GM04504 (cell line): ENCODE measurements at regions not wholly inside any gene's neighbourhood (a gene's known extent, or its start where the extent isn't known, plus 50 kb on each side); places are given as distances from the start of the nearest gene placed in this dataset.

Experiments used
- DNase-seq: peaks from one replicate; pipeline ENCODE4 v3.0.0-alpha.2; 2012; ENCODE audit warnings: low read depth

DNA sequence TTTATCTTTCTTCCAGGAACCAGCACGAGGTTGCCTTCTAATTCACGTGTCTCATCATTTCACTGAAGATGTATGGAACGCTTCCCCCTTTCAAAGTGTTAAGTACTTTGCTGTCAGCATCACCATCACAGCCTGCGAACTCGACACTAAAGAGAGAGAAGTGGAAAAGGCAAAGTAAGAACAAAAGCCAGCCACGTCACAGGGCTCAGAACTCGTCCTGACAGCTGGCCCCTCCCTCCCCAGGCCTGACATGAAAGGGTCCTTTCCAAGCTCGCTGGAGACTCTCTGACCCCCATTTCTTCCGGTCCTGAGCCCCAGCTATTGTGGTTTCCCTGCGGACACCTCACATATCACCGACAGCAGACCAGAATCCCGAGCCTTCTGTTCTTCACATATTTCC is 177.8 kb upstream of the NTM start:
- DNase-seq: no peak

DNA sequence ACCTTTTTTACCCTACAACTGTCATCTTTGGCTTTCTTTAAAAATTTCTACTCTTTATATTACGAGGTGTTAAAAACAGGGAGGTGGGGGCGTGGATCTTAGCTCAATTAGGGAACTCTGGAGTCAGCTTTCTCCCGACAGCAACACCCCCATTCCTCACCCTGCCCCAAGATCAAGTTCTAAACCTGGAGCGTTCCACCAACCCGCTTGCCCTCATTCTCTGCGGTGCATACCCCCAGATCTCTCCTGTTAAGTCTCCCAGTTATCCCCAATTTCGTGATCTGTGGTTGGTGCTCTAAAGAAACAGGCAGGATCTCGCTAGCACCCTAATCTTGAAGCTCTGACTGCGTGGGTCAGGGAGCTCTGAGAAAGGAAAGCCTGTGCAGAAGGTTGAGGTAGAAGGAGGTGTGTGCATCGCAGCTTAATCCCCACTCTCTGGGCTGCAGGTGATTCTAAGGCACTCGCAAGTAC is 177.3 kb upstream of the NTM start:
- no peak for DNase-seq

DNA sequence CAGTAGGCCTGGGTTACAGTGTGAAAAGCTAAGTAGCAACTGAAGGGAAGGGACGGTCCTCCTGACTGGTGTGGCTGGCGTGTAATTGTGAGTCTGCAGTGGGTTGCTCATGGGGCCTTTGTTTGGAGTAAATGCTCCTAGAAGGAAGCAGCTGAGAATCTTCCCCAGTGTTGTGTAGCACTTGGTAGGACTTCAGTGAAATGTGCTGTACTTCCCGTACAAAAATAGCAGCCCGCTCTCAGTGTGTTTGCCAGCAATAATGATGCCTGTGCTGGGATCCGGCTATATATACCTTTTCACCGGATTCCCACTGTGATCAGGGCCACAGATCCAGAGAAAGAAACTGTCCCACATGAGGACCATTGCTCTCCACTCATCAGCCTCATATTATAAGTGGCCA is 175.7 kb upstream of the NTM start:
- no peak for DNase-seq

DNA sequence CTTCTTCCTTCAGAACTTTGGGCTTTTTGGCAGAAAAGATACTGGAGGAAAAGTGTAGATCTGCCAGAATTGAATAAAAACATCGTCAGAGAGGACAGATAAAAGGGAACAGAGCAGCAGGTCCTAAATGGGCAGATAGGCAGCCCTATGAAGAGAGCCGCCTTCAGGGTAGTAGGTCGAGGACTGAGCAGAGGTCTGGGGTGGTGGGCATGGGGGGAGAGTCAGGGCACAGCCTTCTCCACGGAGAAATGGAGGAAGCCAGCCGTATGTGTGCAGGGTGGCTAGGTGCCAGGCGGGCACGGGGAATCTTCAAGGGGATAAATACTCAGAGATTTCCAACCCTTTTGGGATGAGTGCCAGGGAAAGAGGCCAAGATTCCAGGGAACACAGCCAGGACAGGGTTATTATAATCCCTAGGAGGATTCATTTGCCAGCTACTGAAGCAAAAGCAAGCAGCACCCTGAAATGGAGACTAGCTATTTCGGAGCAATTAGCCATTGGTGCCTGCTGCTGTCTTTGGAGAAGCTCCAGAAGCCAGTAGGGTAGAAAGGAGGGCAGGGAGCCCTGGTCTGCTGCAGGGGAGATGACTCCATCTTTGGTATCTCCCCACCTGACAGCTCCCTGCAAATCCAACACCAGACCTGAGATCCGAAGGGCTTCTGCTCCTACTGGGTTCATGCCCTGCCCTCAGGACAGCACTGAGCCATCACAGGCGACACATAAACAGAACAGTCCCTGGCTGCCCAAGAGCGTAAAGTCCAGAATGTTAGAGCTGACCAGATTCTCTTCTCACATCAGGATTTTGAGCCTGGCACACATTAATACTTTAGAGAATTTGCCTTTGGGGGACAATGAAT is 174.5 kb upstream of the NTM start:
- no peak for DNase-seq

DNA sequence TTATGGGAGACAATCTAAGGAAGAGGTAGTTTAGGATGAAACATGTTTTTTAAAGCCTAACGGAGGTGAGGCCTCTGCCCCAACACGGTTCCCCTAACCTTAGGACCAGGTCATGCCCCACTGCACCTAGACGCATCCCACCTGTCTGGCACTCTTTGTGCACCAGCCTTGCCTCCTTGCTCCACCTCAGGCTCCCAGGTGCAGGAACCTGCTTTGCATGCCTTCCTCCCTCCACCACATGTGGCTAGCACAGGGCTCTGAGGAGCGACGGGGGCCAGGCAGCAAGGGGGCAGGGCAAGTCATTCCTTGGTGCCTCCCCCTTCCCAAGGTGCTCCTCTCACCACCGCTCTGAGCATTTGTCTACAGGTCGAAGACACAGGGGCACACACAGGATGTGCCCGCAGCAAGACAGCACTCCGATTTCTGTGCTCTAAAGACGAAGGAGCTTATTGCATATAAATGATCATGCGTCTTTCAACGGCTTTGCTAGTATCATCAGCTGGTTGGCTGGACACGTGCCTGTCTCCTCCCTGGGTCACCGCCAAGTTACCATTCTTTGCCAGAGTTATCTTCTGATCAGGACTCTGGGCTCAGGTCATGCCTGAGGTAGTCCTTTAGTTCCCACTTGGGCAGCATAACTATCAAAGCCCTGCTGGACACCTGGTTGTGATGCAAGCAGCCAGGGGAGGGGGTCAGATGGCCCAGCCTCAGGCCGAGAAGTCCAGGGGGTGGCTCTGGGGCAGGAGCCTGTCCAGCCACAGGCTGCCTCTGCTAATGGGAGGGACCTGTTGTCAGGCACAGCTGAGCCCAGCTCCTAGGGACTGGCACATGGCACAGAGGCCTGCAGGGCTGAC is 172.0 kb upstream of the NTM start:
- no peak for DNase-seq

DNA sequence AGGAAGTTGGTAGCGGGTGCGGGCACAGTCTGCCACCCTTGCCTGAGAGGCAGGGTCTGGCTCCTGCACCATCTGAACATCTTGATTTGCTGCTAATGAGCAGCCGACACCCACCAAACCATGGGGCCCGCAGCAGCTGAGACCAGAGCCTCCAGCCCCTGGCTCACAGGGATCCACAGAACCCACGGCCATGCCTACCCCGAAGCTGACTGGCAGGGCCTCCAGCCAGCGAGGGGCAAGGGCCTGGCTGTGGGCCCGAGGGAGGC is 171.5 kb upstream of the NTM start:
- DNase-seq: no peak

DNA sequence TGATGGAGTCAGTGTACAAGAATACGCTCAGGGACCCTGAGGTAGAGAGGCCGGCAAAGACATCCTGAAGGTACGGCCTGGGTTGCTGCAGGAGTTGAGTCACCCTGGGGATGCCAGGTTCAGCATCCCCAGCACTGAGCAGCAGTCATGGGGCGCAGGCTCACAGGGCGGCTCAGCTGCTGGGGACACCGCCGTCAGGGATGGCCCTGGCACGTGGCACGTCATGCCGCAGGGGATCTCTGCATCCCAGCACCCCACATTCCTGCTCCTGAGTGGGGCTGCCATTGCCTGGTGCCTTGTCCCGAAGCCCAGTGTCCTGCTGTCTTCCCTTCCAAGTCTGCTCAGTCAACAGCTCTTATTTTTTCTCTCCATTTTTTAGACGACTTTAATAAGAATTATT is 168.7 kb upstream of the NTM start:
- no peak for DNase-seq

DNA sequence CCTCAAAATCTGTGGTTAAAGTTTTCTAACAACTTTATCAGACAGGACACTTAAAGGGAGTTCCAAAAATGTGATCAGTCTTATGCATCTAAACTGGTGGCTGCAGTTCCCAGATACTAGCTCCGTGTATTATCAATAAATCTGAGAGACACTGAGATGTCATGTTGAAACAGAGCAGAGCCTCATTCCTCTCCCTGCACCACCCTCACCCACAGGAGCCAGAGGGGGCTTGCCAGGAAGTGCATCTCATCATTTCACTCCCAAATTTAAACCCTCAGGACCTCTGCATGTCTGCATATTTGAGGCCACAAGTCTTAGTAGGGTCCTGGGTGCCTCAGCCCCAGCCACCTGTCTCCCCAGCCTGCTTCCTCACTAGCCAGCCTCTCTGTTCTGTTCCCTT is 167.4 kb upstream of the NTM start:
- no peak for DNase-seq

DNA sequence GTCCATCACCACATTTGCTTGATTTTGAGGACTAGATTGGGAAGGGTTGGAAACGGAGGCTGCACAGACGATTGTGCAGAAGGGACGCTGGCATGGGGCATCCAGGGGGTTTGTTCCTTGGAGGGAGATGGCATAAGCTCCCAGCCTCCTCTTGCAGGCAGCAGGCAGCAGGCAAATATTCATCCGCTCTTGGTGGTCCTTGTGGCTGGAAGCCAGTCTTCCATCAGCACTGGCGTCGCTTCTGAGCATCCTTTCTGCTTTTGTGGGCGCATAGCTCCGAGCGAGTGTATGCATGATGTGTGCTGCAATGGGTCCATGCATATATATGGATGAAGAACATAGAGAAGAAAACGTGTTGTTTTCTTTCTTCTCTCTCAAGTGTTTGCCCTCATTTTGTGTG is 166.1 kb upstream of the NTM start:
- no peak for DNase-seq

DNA sequence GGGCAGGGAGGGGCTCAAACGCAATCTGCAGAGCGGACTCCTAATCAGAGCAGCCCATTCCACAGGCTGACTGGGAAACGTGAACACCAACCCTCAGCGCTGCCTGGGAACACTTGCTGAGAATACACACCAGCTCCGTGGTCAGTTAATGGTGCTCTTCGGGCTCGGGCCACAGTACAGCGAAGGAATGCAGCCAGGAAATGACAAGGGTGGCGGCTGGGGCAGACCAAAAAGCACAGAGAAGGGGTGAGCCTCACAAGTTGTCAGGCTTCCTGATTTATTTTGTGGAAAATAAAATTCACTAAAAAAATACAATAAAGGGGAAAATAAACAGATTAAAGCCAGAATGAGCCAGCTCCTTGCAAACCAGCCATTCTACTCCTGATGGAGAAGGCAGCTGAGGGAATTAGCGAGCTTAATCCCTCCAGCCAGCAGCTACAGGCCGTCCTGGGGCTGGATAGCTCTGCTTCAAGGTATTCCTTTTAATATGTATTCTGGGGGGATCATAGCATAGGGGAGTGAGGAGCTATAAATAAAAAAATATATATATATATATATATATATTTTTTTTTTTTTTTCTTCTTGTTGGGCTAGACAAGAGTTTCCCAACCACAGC is 165.5 kb upstream of the NTM start:
- DNase-seq: no peak

DNA sequence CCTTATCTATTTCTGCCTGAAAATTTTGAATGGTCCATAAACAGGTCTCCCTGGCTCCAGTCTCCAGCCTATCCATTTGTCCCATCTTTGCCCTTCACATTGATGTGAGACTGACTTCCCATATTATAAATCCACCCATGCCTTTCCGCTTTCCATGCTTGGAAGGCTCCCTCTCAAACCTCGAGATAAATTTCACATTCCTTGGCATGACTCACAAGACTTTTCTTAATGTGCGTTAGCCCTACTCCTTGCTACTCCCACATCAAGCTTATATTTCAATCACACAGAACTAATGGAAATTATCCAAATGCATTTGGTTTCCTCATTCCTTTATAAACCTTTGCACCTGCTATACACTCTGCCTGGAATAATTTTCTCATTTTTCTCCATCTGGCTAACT is 163.7 kb upstream of the NTM start:
- DNase-seq: no peak

DNA sequence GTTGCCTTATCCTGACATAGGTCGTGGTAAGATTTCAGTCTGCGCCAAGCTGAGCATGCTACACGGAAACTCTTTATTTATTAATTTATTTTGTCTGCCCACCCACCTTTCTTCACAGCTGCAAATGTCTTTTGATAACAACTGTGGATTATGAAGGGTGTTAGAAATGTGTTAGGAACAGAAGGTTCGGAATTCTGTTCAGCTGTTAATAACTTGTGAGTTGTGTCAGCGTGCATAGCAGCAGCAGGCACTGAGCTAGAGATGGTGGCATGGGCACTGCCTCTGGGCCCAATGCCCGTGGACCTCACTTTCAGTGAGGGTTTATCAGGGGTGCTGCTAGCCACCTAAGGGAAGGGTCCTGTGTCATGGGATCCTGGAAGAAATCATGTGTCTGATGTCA is 162.5 kb upstream of the NTM start:
- DNase-seq: no peak

DNA sequence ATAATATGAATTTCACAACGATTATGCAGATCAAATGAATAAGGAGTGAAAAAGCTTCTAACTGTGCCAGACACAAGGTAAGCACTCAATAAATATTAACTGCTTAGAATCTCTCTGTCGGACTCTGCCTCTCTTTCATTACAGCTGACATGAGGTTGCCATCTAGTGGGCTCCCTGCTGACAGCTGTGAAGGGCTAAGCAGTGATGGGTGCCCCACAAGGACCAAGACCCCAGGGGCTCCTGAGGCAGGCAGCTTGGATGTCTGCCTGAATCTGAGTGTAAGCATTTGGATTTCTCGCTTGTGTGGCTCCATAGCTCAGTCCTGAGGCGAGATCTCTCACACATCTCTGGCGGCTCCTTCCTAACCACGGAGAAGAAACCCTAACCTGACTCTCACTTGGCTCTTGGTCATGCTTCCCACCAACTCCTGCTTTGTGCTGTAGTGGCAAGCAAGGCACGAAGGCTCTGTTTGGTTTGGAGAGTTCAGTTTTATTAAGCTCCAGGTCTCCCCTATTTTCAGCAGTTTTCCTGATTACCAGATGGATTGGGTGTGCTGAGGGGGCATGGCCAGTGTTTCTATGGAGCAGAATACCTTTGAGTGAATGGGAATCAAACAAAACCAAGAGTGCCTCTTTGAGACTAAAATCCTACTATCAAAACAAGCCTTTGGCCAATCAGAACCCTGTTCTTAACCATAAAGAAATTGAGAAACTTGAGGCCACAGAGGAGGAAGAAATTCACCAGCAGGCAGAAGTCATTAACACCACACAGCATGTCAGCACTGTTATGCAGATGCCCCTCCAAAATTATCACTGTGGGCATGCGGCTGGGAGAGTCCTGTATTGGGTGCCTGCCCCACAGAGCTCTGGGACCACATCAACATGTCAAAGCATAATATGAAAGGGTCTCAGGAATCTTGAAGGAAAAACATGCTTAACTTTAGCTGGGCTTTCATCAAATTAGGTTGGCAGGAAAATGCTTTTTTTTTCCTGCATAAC is 152.8 kb upstream of the NTM start:
- DNase-seq: no peak

DNA sequence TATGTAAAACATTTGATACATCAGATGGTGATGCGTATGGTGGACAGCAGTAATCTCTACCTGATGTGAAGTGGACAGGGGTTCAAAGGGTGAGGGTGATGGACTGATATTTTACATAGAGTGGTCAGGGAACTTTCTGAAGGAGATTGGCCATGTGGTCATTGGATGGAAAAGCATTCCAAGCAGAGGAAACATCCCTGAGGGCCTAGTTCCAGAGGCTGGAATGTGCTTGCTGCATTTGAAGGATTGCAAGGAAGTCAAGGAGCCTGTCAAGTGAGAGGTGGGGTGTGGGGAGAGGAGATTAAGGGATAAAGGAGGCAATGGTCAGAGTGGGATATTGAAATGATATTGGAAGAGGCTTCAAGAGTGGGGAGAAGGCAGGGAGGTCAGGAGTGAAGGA is 151.9 kb upstream of the NTM start:
- no peak for DNase-seq

DNA sequence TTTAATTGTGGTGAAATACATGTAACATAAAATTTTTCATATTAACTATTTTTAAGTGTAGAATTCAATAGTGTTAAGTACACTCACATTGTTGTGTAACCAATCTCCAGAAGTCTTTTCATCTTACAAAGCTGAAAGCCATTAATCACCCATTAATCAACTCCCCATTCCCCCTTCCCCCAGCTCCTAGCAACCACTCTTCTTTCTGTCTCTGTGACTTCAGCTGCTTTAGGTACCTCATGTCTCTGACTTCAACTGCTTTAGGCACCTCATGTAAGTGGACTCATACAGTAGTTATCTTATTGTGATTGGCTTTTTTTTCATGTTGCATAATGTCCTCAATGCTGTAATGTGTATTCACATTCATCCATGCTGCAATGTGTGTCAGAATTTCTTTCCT is 150.8 kb upstream of the NTM start:
- no peak for DNase-seq

DNA sequence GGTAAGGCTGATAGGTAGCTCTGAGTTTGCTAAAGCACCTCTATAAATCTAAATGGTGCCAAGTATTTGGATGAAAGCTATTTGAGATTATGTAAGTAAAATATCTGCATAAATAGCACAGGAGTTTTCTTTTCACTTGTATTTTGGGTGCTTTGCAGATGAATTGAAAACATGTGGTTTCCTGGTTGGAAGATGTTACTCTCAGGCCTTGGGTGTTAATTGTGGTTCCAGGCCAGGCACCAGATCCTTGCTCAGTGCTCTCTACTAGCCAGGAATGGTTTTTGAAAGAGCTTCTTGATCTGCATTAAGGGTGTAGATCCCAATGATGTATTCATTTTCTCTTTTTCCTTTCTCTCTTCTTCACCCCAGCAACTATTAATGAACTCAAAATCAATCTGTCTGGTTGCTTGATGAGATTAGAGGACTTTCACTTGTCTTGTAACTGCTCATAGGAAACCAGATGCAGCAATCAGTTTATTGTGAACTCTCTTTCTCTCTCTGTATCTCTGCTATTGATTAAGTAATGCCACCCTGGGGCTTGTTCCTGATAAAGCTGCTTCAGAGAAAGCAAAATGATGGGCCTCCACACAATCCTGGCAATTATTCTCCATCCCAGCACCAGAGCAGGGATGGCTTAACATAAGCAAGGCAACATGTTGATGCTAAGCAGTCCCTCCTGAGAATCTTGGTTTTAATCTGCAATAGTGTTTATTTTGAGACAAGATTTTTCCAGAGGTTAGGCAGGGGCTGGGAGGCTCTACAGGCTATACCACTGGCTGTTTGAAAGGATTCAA is 147.0 kb upstream of the NTM start:
- DNase-seq: no peak

DNA sequence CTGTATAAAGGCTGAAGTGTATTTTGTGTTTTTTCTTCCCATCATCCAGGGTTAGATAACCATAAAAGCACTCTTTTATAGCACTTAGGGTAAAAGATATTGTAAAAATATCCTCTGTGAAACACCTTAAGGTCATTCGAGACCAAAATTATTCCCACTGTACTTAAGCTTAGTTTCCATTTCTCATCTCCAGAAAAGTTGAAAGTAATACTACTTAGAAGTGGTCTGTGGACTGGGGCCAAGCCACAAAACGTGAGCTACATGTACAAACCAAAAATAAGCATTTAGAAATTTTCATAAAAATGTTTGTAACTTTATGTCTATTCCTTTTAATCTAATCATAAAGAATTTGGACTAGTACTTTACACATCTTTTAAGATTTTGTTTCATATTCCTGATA is 142.0 kb upstream of the NTM start:
- DNase-seq: no peak

DNA sequence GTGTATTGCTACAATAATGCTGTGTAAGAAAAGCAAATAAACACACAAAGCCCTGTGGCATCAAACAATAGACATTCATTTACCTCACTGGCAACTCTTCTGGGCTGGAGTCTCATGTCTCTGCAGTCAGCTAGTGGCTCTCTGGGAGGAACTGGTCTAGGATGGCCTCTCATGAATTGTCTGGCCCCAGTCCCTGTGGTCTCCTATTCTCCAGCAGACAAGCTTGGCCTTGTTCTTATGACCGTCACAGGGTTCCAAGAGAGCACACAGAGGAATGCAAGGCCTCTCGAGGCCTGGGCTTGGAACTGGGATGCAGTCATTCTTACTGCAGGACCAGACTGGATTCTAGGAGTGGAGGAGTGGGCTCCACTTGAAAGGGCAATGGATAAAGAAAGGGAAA is 141.2 kb upstream of the NTM start:
- DNase-seq: no peak

DNA sequence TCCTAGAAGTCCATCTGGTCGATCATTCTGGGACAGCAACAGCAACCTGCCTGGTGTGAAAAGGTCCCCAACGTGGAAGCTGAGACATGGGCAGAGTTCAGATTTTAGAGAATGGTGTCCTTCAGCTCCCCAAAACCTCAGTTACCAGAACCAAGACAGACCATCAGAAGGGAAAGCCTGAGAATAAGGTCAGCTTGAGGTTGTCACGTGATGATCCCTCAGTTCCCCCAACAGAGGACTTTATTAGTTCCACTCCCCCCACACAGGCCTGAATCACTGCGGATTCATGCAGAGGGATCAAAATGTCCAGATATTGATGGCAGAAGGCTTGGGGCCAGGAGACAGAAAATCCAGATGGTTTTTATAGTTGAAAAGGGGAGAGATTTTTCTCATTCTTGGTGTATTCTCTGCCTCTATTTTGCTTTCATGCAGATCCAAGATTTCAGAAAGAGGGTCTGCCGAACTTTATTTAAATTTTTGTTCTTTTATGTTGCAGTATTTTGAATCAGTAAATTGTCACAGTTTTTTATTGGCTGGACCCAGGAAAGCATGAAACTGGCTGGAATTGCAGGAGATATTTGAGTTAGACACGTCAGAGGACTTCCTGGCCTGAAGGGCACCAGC is 139.0 kb upstream of the NTM start:
- DNase-seq: no peak

DNA sequence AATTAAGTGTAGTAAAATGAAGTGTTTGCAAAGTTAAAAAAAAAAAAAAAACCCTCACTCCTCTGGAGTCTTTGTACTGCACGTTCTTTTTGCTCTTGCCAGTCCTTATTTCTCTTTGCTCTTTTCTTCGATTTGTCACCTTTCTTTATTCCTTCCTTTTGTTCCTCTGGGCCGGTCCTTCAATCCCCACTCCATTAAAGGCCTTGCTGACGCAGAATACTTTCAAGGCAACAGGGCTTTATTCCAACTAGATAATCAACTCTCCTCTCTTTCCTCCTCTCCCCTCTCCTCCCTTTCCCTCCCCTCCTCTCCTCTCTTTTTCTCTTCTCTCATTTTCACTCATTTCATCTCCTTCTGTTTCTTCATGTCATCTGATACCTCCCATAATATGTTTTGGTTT is 138.2 kb upstream of the NTM start:
- no peak for DNase-seq

DNA sequence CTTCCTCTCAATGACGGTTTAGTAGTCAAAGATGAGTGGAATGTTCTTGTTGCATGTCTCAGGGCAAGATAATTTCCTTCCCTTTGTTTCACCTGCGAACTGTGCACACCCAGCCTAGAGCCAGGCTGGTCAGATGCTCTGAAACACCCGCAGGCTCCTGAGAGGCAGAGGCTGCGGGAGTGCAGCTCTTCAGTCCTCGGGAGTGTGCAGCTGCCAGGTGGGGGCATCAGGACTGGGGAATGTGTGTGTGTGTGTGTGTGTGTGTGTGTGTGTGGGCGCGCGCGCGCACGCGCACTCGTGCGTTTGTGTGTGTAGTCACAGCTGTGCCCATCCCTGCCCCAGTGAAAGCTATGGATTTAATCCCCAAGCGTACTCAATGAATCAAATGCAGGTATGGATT is 136.2 kb upstream of the NTM start:
- no peak for DNase-seq
